Lower lobe of right lung (tissue), 2 donors: ENCODE measurements at regions not wholly inside any gene's neighbourhood (a gene's known extent, or its start where the extent isn't known, plus 50 kb on each side); places are given as distances from the start of the nearest gene placed in this dataset.
"Not testable (repeated sequence)": the region's sequence is repeated elsewhere in the genome, so short reads cannot be mapped to it uniquely, and the experiment has no call there.

Experiments used
- ATAC-seq, 2 donors: fragments of 200-7000 bp; cut with Tn5 transposase; one replicate each; pipeline ENCODE4 v1.9.1; 2020 to 2022; ENCODE audit warnings: mild to moderate bottlenecking in 2 of 2, moderate library complexity in 2 of 2
- DNase-seq: peaks from one replicate; pipeline ENCODE4 v3.0.0-alpha.2; 2020
- H3K27ac ChIP-seq: fragments of 200-600 bp; one replicate; pipeline ENCODE4 v1.8.0; 2022
- H3K27me3 ChIP-seq: fragments of 200-600 bp; one replicate; pipeline ENCODE4 v1.8.0; 2022; ENCODE audit warnings: low read depth
- H3K36me3 ChIP-seq: fragments of 200-600 bp; one replicate; pipeline ENCODE4 v1.8.0; 2022; ENCODE audit warnings: mild to moderate bottlenecking
- H3K4me1 ChIP-seq: fragments of 200-600 bp; one replicate; pipeline ENCODE4 v1.8.0; 2022
- H3K4me3 ChIP-seq: fragments of 200-600 bp; one replicate; pipeline ENCODE4 v1.8.0; 2022; ENCODE audit warnings: mild to moderate bottlenecking
- H3K9me3 ChIP-seq: fragments of 200-600 bp; one replicate; pipeline ENCODE4 v1.8.0; 2022
- intact Hi-C: fragments of 100-400 bp; cut with DNase I; formaldehyde crosslinking; loops from one replicate; pipeline ENCODE4 v1.11.0; 2022
- donor health status: DM: no; HTN: yes; CAD: no; lungs with severe emphysema.

DNA sequence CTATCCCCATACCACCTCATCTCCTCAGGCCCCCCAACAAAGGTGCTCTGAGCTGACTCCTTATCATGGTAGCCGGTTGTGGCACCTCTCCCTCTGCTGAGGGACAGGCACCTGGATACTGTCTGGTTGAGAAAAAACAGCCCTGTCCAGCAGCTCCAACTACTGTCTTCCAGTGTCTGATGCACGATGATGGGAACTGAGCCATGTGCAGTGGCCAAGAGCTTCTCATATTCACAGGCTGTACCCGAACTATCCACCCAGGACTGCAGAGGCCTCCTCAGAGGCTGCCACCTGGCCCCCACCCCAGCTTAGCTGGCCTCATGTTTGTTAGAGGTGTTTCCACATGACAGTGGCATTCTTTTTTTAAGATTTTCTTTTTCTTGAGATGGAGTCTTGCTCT lies 149.9 kb downstream of the BCL2L11 start:
- H3K27ac ChIP-seq, H3K9me3 ChIP-seq, H3K36me3 ChIP-seq, DNase-seq, ATAC-seq, H3K4me3 ChIP-seq, H3K4me1 ChIP-seq, intact Hi-C loops, H3K27me3 ChIP-seq: not testable (repeated sequence)

- H3K36me3 ChIP-seq, H3K27me3 ChIP-seq, DNase-seq, H3K9me3 ChIP-seq, intact Hi-C loops, H3K27ac ChIP-seq, ATAC-seq, H3K4me3 ChIP-seq, H3K4me1 ChIP-seq: not testable (repeated sequence)
Observed at GRCh38 chr2:111271647-111272304, 151.1 kb downstream of the BCL2L11 start.

DNA sequence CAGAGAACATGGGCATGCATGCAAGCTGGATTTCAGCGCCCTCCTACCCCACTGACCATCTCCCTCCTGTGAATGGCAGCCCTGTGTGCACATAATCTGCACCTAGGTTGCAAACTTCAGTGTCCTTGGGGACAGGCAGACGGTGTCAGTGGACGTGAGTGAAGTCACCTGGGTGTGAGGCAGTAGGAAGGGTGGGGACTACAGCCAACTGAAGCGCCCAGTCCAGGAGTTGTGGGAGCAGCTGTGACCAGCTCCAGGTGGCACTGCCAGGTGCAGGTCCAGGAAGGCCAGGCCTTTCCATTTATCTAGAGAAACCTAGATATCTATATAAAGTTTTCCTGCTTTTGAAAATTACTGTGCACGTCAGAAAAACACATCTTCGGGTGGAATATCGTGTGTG lies 152.3 kb downstream of the BCL2L11 start:
- H3K9me3 ChIP-seq, ATAC-seq, H3K27ac ChIP-seq, H3K4me1 ChIP-seq, intact Hi-C loops, DNase-seq, H3K36me3 ChIP-seq, H3K27me3 ChIP-seq, H3K4me3 ChIP-seq: not testable (repeated sequence)

DNA sequence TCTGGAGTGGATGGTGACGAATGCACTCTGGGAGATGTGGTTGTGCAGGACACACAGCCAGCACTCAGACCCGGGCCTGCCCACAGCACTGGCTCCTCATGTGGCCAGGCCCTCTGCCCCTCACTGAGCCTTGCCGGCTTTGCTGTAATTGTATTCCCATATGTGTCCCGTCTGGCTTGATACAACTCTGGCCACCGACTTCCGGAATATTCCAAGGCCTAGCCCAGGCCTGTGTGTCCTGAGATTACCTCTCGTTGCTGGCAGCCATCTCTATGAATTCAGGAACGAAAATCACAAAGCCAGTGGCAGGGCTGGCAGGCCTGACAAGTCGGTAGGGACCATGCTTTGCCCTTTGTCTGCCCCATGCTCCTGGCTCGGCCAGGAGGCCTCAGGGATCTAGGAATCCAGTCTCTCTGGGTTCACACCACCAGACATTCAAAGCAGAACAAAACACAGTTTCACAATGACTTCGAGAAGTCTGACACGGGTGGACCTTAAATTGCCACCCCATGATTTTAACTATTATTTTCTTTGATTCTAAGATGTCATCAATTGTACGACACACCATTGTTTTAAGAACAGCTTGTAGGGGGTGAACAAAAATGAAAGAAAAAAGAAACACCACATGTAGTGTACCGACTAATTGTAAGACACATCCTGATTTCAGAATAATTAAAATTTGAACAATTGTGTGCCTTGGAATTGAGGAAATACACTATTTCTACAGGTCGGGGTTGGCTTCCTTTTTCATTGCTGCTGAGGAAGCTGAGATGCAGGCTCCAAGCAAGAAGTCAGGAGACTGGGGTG lies 154.5 kb downstream of the BCL2L11 start:
- H3K27ac ChIP-seq, H3K27me3 ChIP-seq, H3K36me3 ChIP-seq, H3K4me1 ChIP-seq, DNase-seq, H3K9me3 ChIP-seq, H3K4me3 ChIP-seq, intact Hi-C loops: not testable (repeated sequence)
- peak in 1 of 2 donors; percentile 16 for ATAC-seq

GRCh38 chr2:111275854-111276171 lies 155.1 kb downstream of the BCL2L11 start:
- H3K36me3 ChIP-seq, H3K9me3 ChIP-seq, H3K27me3 ChIP-seq, DNase-seq, H3K27ac ChIP-seq, ATAC-seq, intact Hi-C loops, H3K4me3 ChIP-seq, H3K4me1 ChIP-seq: not testable (repeated sequence)

- H3K4me3 ChIP-seq, H3K4me1 ChIP-seq, H3K27ac ChIP-seq, intact Hi-C loops, H3K27me3 ChIP-seq, H3K36me3 ChIP-seq, H3K9me3 ChIP-seq, DNase-seq: not testable (repeated sequence)
- ATAC-seq: peak in 1 of 2 donors; percentile 29
Observed at GRCh38 chr2:111278133-111278532, 157.4 kb downstream of the BCL2L11 start.

DNA sequence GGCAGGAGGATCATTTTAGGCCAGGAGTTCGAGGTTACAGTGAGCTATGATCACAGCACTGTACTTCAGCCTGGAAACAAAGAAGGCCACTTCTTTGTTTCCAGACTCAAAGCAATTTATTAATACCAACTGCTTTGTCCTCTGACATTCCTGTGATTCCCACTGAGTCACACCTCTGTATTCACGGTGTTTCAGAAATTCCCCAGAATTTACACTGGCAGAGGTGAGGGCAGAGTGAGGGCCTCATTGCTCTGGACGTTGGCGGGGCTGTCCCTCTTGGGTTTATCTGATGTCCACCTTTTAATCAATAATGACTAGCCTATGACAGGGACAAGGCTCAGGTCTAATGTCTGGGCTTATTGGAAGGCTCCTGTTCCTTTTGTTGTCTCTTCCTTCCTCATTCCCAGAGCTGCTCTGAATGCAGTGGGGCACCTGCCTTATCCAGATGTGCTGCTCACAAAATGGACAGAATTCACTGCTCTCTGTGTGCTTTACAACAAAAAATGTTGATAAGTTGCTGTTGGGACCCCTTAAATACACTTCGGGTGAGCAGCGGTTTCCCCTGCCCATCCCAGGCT lies 160.1 kb downstream of the BCL2L11 start:
- H3K9me3 ChIP-seq, H3K27me3 ChIP-seq, H3K4me3 ChIP-seq, intact Hi-C loops, H3K4me1 ChIP-seq, H3K36me3 ChIP-seq, DNase-seq, H3K27ac ChIP-seq, ATAC-seq: not testable (repeated sequence)

GRCh38 chr2:111282162-111282561 lies 161.4 kb downstream of the BCL2L11 start:
- H3K27ac ChIP-seq, intact Hi-C loops, H3K9me3 ChIP-seq, DNase-seq, H3K27me3 ChIP-seq, H3K4me3 ChIP-seq, H3K4me1 ChIP-seq, H3K36me3 ChIP-seq, ATAC-seq: not testable (repeated sequence)

DNA sequence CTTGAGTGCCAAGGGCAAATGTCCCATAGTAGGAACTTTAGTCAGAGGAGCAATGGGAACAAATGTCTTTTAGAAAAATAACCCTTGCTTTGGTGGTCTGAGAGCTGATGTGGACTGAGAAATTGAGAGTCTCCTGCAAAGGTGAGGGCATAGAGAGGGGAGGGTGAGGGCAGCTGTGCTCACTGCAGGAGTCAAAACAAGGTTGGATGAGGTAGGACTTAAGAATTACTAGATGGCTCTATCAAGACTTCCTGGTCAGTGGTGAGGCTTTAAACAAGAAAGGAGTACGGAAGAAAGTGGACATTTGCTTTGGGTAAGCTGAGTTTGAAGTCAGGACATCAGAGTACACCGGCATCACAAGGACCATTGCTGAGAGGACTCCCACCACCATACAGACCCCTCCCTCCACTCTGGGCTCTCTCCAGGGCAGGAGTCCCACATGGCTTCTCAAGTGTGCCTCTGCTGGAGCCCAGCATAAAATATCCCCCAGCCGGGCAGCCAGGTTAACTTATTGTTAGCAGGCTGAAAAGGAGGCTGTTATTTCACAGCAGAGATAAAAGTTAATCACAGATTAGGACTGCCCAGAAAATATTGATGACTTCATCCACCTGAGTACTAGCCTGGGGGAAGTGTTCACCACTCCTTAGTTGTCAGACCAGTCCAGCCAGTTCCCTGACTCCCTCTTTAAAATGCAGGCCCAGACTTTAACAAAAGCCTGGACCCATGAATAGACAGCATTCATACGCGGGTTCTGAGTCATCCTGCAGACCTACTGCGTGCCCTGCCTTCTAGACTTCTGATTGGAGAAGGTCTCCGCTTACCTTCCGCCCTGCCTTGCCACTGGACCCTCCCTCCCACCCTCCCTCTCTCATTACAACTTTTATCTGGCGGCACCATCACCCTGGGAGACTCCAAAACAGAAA lies 167.2 kb downstream of the BCL2L11 start:
- H3K36me3 ChIP-seq, H3K4me1 ChIP-seq, H3K4me3 ChIP-seq, intact Hi-C loops, H3K27me3 ChIP-seq, DNase-seq, H3K9me3 ChIP-seq, H3K27ac ChIP-seq: not testable (repeated sequence)
- peak; percentile 90 to 97 for ATAC-seq

DNA sequence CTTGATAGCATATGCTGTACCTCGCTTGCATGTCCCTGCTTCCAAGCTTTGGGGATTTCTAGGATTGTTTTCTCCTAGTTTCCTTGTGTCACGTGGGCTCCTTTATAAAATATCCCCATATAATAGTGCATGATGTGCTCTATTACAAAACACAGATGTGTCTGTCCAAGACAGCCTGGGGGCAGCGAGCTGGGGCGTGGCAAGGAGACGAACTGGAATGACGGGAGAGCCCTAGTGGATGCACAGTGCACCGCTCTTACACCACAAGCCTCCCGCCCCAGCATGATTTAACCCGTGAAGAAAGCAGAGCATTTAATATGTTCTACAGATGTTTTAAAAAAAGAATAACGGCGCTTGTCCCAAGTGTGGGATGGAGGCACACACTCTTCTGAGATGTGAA lies 169.7 kb downstream of the BCL2L11 start:
- H3K27ac ChIP-seq, intact Hi-C loops, H3K4me1 ChIP-seq, H3K27me3 ChIP-seq, H3K4me3 ChIP-seq, ATAC-seq, H3K9me3 ChIP-seq, H3K36me3 ChIP-seq, DNase-seq: not testable (repeated sequence)

DNA sequence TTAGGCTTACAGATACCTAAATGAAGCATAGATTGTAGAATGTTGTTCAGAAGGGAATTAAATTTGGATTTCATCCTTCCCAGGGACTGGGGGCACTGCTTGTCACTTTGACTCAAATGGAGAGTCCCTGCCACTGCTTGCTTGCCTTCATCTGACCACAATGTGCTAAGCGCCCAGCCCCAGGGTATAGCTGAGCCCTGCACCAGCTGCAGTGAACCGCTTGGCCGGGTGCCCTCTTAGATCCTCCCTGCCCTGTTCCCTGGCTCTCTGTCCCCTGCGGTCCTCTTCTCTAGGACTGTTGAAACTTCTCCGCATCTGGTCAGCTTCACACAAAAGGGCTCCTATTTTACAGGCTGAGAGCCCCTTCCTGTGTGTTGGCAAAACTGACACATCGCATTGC lies 170.9 kb downstream of the BCL2L11 start:
- H3K4me1 ChIP-seq, H3K27ac ChIP-seq, H3K27me3 ChIP-seq, intact Hi-C loops, ATAC-seq, DNase-seq, H3K36me3 ChIP-seq, H3K9me3 ChIP-seq, H3K4me3 ChIP-seq: not testable (repeated sequence)

DNA sequence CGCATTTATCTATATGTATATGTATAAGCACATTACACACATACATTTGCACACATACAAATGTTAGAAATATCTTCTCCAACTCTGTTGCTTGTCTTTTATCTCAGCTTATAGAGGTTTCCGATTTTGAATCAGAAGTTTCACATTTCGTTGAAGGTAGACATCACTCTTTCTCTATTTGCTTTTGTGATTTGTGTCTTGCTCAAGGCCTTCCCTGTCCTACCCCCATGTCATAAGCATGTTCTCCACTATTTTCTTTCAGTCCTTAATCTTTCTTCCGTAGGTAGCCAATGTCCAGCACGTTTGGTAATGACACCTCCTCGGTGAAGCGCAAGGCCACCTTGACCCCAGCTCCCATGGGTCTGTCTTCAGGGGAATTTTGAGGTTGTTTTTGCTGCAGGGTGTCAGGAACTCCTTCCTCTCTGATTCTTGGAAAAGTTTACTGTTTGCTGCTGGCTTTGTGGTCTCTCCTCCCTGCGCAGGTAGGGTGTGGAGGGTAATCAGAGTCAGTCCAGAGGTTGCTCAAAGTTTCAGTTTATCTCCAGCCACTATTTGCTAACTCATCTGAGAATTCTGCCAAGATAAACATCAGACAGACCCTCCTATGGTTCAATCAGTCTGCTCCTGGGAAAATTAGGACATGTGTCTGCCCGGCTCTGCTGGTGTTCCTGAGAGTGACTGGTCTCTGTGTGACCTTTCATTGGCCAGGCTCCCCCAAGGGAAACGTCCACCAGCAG lies 171.7 kb downstream of the BCL2L11 start:
- H3K27ac ChIP-seq, H3K27me3 ChIP-seq, intact Hi-C loops, H3K4me3 ChIP-seq, ATAC-seq, H3K9me3 ChIP-seq, H3K36me3 ChIP-seq, DNase-seq, H3K4me1 ChIP-seq: not testable (repeated sequence)

DNA sequence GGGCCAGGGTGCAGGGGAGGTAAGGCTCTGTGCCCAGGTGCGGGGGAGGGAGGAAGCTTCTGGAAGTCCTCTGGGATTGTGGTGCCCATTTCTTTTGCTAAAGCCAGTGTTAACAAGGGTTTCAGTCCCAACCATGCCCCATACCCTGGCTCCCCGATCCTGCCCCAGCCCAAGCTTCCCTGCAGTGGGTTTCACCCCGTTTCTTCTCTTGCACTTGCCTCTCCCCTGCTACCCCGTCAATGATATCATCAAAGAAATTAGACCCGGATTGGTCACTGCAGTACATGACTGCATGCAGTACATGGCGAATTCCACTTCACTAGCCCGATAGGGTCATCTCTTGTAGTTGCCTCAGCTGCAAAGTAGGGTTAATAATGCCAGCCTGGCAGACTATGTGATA lies 174.0 kb downstream of the BCL2L11 start:
- H3K4me3 ChIP-seq, intact Hi-C loops, H3K36me3 ChIP-seq, H3K4me1 ChIP-seq, H3K9me3 ChIP-seq, DNase-seq, ATAC-seq, H3K27ac ChIP-seq, H3K27me3 ChIP-seq: not testable (repeated sequence)
